NCI-H128 (cell line): ENCODE measurements at regions not wholly inside any gene's neighbourhood (a gene's known extent, or its start where the extent isn't known, plus 50 kb on each side); places are given as distances from the start of the nearest gene placed in this dataset.

Experiments
- DNase-seq: peaks from one replicate; lab custom pipeline; 2025; ENCODE audit not compliant: unreplicated experiment; lab: John Stamatoyannopoulos, UW

- DNase-seq = no peak
These were observed 229.1 kb downstream of the NFKBIZ start for GRCh38 chr3:102078401-102078800.

- no peak for DNase-seq
These were observed 229.8 kb downstream of the NFKBIZ start for GRCh38 chr3:102078854-102079808.

- DNase-seq = no peak
These were observed 230.5 kb downstream of the NFKBIZ start for GRCh38 chr3:102079809-102080197.

GRCh38 chr3:102081572-102082289, 232.4 kb downstream of the NFKBIZ start:
- DNase-seq = no peak

GRCh38 chr3:102083473-102083872, 234.2 kb downstream of the NFKBIZ start:
- no peak for DNase-seq

- DNase-seq = no peak
These were observed 234.7 kb downstream of the NFKBIZ start for GRCh38 chr3:102084006-102084405.

GRCh38 chr3:102084704-102085103, 235.4 kb downstream of the NFKBIZ start:
- no peak for DNase-seq

- DNase-seq = no peak
These were observed 236.3 kb downstream of the NFKBIZ start for GRCh38 chr3:102085431-102086176.

GRCh38 chr3:102087236-102087635, 237.9 kb downstream of the NFKBIZ start:
- no peak for DNase-seq

GRCh38 chr3:102089239-102089638, 239.9 kb downstream of the NFKBIZ start:
- no peak for DNase-seq

- peak; percentile 41 for DNase-seq
These were observed 240.8 kb downstream of the NFKBIZ start for GRCh38 chr3:102089904-102090720.

- DNase-seq = no peak
These were observed 241.4 kb downstream of the NFKBIZ start for GRCh38 chr3:102090721-102091045.

GRCh38 chr3:102091358-102091757, 242.0 kb downstream of the NFKBIZ start:
- DNase-seq = no peak

GRCh38 chr3:102092617-102093466, 243.5 kb downstream of the NFKBIZ start:
- no peak for DNase-seq

GRCh38 chr3:102094506-102094905, 245.2 kb downstream of the NFKBIZ start:
- DNase-seq = no peak

GRCh38 chr3:102095383-102095782, 246.1 kb downstream of the NFKBIZ start:
- no peak for DNase-seq

- DNase-seq = no peak
These were observed 246.8 kb downstream of the NFKBIZ start for GRCh38 chr3:102096066-102096465.

GRCh38 chr3:102098130-102098885, 249.0 kb downstream of the NFKBIZ start:
- no peak for DNase-seq

GRCh38 chr3:102099913-102100312, 250.6 kb downstream of the NFKBIZ start:
- no peak for DNase-seq
